ENCODE measurements at regions not wholly inside any gene's neighbourhood (a gene's known extent, or its start where the extent isn't known, plus 50 kb on each side); places are given as distances from the start of the nearest gene placed in this dataset.
A peak's percentile ranks its signal among the peaks of the same experiment; 100 is the strongest.

DNA sequence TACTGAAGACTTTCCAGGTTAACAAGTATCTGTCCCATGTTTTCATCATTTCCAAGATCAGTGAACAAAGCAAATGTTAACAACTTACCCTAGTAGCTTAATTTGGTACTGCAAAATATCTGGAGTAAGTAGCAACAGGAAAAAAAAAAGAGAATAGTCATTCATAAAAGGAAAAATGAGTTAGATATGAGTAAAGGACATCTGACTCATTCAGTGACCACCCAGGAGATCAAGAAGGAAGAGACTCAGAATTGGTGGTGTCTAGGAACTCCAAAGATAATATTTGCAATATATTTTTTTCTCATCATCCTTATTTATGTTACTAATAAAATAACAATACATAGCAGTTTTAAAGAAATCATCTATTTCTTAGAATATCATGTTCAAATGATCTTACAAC lies 253.8 kb upstream of the COL8A1 start:
- DNase-seq (ENCODE audit: extremely low read depth, low read depth) = no peak

DNA sequence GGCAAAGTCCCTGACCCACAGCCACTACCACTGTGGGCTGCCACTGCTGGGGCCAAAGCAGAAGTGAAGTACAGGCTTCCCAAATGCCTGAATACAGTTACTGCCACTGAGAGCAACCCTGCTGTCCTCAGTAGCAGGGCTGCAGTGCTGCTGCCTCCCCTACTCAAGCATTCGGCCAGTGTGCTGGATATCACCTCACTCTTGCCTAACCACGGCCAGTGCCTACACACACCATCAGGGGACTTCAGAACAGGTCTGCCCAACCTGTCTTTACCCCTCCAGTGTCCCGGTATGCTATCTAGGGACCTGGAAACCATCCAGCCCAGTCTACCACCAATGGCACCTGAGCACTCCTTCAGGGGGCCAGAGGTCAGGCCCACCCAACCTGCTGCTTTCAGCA lies 261.5 kb upstream of the COL8A1 start:
- no peak for DNase-seq (ENCODE audit: extremely low read depth, low read depth)

DNA sequence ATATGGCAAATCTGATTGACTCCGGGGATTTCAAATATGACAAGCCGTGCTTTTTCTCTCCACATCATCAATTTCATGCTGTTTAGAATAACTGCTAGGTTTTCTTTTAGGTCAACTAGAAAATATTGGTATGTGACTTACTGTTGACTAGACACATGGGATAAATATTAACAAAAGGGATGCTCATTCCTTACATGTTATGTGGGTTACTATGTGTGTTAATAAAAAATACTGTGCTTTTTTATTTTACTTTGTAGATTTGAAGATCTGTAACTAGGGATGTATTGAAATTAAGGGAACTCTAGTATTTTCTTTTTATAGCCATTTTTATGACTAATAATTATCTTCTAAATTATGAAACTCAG lies 264.6 kb upstream of the COL8A1 start:
- no peak for DNase-seq (ENCODE audit: extremely low read depth, low read depth)

DNA sequence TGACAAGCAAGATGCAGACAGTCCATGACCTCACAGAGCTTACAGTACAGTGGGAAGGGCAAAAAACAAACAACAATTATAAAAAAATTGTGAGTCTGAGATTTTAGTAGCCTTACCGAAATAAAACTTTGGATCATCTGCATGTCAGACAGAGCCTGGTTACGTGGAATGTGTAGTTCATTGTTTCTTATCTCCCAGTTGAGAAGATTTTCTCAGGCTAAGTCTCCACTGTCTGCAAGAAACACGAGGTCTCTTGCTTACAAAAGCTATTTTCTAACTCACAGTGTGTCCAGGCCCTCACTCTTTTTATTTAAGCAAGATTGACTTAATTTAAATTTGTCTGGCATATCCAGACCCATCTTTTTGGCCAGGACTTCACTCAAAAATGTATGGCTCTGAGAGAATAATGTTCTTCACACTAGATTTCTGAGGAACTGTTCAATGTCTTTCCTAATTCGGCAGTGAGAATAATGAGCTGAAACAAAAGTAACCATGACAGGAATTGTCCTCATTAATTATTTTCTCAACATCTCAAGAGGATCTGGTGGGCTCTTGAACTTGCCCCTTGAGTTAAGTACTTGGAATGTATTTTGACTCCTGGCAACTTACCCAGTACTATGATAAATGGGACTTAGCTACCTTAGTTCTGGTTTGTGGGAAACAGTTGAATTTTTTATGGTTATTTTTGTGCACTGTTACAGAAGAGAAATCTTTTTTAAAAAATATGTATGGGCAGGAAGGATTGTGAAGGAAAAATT lies 265.1 kb upstream of the COL8A1 start:
- no peak for DNase-seq (ENCODE audit: extremely low read depth, low read depth)

DNA sequence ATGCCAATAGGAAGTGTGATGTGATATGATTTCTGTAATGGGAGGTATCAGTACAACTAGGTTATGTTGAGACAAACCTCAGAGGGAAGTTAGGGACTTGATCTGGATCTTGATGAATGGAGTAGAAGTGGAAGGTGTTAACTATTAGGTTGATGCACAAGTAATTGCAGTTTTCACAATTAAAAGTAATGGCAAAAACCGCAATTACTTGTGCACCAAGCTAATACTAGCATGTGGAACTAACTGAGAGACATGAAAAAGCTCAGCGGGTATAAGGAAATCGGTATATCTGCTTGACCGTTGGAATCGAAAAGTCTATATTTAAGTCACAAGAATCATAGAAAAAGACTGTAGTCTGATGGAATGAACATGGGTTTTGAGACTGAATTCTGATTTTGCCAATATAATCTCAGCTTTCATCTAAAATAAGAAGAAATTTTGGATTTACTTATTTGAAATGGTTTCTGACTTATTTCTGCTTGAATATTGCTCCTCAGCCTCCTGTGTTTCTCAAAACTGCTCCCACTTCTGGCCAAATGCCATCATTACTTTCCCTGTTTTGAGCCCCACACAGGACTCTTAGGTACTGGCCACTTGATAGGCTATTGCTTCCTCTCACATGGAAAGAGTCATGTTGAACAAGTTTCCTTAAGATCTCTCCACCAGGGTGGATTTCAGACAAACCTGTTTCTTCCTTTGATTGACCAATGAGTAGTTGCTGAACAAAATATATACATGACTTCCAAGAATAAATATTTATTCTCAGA lies 271.5 kb upstream of the COL8A1 start:
- DNase-seq (ENCODE audit: extremely low read depth, low read depth) = peak; percentile 11

DNA sequence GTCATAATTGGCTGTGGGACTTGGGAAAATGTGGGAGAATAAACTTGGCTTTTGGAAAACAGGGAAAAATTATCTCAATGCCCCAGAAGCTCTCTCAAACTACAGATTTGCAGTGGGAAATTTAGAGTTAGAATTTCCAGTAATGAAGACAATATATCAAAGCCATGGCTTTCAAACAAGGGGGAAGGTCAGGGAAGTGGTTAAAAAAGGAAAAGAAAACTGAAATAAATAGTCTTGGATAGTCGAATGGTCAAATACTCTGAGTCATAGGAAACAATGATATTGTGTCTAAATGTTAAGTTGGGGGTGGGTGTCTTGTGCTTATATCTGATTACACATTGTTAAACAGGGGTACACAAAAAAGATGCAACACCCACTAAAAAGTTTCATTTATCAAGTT lies 272.4 kb upstream of the COL8A1 start:
- no peak for DNase-seq (ENCODE audit: extremely low read depth, low read depth)

DNA sequence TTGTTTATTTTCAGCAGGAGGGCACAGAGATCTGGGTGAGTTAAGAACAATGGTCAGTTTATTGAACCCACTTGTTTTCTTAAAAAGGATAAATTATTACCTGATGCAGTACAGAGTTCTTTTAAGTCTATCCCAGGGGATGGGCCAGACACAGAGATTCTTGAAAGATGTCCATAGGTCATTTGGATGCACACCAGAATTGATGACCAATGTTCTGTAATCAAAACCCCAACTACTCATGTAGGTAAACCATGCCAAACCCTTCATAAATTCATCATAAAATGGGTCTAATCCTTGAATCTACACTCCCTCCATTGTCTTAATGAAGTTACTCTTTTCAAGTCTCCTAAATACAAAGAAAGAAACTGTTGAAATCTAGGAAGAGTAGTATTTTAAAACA lies 273.0 kb upstream of the COL8A1 start:
- no peak for DNase-seq (ENCODE audit: extremely low read depth, low read depth)

DNA sequence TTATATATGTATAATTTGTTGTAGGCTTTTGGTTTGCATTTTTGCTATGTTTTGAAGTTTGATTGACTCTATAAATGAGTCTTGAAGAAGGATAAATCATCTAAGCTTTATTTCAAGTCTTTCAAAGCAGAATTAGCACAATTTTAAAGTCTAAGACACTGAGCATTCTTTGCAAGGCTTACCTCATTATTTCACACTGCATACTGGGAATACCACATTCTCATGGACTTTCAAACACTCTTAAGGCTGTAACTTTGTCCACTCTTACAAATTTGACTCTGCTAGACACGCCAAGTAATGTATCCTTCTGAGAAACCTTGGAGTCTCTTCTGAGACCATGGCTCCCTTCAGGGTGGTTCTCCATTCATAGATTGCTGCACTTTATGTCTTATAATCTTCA lies 281.3 kb upstream of the COL8A1 start:
- no peak for DNase-seq (ENCODE audit: extremely low read depth, low read depth)

DNA sequence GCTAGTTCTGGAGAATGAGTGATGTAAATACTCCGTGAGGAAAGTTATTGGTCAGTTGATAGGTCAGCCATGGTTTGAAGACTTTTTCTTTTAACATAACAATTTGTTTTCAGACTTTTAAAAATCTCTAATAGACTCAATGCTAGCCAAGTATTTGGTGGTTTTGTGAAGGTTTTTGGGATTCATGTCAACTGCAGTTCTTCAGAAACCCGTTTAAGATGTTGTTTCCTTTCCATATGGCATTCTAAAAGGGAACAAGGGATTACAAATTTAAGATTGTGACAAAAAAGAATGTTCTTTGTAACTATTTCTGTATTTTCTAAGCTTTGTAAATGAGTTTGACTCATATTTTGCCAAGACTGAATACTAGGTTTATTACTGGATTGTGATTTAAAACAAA lies 281.7 kb upstream of the COL8A1 start:
- no peak for DNase-seq (ENCODE audit: extremely low read depth, low read depth)

DNA sequence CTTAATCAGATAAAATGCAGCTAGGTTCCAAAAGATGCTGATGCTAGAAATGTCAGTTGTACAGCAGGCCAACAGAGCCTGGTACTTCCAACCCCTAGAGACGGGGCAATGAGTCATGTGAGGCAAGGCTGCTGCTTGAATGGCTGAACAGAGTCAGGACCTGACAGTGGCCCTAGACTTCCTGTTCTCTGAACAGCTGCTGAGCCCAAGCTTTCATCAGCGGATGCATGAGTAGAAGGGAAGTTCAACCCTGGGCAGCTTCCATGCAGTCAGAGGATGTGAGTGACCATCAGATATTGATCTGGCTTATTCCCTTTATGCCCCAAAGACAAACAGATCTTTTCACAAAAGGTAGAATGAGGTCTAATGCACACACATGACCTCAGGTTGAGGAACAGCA lies 282.9 kb upstream of the COL8A1 start:
- DNase-seq (ENCODE audit: extremely low read depth, low read depth) = no peak

DNA sequence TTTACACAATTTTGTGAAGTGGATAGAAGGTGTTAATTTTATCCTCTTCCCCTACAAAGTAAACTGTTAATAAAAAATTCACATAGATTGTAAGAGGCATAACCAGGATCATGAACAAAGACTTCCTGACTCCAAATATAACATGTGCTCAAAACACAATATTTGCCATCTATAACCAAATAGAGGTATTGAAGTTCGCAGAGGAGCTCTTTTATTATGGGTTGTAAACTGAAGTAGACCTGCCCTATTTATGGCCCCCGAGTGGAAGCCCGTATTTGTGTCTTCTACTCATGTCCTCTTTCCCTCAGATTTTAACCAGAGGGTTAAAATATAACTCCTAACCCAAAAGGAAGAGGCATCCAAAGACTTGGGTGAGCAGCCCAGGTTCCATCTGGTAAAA lies 285.6 kb upstream of the COL8A1 start:
- DNase-seq (ENCODE audit: extremely low read depth, low read depth) = no peak

DNA sequence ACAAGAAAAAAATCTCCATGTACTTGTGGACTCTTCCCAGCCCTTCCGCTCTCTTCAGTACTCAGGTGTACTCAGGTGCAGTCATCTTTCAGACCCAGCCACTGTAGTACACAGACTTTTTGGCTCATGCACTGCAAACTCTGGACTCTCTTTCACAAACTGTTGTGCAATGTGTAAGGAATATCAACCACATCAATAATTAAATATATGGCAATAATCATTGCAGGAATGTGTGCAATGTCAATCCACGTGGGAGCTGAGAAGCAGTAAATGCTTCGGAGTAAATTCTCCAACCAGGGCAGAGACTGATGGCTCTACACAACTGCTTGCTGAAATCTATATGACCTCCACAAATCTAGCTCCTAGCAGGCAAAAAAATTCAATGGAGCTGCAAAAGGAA lies 287.3 kb upstream of the COL8A1 start:
- DNase-seq (ENCODE audit: extremely low read depth, low read depth) = no peak

DNA sequence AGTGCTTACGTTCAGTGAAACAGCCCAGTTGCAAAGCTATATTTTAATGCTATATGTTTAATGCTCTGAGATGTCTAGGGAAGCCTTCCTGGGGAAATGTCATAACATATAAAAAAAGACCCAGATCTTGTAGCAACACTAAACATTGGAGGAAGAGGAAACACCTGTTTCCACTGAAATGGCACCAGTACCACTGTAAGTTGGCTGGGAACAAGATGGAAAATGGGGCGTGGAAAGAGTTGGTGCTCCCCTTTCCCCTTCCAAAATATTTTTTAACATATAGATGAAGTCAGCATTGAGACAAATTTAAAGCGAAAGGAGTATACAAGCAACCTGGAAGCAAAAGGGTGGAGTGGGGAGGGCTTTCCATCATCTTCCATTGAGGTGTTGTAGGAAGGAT lies 289.9 kb upstream of the COL8A1 start:
- no peak for DNase-seq (ENCODE audit: extremely low read depth, low read depth)

DNA sequence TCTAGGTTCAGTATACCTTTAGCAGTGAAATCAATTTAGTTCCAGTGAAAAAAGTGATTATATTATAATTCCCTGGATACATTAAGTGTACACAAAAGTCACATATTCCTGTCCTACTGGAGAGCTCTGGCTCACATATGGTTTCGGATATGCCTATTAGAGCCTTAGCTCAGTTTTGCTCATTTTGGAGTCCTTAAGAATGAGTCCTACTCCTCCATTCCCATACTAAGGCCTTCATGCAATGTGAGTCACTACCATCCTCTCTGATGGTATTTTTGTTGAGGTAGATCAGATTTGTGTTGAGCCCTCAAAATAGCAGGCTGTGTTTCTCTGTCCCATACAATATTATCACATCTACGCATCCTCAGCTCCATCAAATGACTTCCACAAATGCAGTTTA lies 294.2 kb upstream of the COL8A1 start:
- no peak for DNase-seq (ENCODE audit: extremely low read depth, low read depth)

DNA sequence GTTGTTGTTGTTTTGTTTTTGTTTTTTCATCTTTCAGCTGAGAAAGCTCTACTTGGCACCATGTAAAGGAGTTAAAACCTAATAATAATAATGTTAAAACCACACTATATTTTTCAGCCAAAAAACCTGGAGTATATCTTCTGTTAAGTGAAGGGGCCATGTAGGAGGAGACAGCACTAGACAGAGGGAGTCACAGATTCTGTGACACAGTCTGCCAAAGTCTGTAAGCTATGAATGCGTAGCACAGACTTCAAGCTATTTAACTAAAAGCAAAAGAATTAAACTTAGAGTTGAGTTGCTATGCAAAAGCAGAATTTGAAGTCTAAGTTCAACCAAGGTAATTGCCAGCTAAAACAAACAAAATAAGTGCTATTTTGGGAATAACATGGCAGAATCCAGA lies 296.0 kb upstream of the COL8A1 start:
- DNase-seq (ENCODE audit: extremely low read depth, low read depth) = no peak

DNA sequence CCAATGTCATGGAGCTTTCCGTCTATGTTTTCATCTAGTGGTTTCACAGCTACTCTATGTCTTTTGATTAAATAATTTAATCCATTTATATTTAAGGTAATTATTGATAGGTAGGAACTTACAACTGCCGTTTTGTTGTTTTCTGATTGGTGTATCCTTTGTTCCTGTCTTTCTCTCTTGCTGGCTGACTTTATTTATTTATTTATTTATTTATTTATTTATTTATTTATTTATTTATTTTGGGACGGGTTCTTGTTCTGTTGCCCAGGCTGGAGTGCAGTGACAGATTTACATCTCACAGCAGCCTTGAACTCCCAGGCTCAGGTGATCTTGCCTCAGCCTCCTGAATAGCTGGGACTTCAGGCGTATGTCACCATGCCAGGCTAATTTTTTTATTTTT lies 299.2 kb upstream of the COL8A1 start:
- no peak for DNase-seq (ENCODE audit: extremely low read depth, low read depth)

DNA sequence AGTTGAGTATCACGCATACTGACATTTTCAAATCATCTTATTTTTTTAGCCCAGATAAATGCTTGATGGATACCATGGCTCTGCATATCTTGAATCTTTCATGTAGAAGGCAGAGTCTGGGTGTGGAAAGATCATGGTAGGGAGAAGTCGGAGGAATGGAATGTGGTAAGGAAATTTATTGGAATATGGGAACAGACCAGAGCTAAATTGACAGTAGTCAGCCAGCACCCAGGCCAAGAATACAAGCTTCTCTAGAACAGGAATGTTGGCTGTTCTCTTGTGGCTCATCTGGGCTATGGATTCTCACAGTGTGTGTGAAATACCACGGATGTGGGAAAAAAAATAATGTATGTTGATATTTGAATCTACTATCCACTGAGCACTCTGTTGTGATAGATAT lies 305.7 kb upstream of the COL8A1 start:
- DNase-seq (ENCODE audit: extremely low read depth, low read depth) = peak; percentile 78

DNA sequence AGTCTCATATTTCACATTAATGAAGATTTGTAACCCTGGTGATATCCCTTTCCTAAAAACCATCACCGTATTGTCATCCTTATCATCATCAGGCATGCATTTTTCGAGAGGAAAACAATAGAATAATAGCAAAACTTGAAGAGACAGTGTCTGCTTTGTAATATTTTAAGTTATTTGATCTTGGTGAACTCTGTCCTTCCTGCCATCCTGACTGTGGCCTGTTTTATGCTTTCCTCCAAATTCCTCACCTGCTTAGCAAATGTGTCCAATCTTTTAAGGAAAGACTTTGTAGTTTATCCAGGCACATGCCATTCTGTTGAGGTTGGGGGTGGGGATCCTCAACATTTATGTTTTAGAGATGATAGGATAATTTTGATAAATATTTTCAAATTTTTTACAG lies 306.1 kb upstream of the COL8A1 start:
- DNase-seq (ENCODE audit: extremely low read depth, low read depth) = peak; percentile 68

DNA sequence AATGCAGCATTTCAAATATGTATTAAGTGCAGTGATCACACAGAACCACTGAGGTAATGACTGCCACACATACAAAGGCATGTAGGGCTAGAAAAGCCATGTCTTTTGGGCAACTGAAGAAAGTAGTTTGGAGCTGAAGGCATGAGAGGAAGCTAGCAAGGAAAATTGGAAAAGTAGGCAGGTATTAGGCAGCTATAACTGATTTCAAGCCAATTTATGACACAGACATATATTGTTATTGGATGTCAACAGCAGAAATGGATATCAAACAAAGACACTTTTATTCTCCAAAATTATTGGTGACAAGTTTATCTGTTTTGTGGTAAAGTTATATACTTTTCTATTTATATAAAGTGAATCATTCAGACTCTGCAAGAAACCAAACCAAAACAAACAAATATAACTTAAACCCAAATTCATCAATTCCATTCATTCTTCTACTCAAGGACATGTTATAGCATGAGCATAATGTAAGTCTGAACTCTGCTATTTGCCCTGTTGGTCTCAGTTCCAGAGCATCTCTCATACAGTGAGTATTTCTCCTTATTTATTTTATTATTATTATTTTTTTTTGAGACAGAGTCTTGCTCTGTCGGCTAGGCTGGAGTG lies 307.4 kb upstream of the COL8A1 start:
- no peak for DNase-seq (ENCODE audit: extremely low read depth, low read depth)

DNA sequence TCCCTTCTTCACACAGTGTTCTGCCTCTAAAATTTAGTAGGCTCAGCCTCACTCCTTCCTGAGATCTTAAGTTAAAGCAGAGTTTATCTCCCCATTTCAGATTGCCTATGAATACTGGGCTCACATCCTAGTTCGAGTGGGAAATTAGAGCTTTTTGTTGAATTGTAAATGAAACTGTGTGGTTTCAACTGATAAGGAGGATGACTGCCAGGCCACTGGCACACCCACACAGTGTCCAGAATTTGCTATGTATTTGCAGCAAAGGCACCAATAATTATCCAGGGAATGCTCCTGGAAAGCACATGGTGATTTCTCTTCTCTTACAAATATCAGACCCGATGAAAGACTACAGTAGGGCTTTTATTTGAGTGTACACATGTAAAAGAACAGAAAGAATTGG lies 308.1 kb upstream of the COL8A1 start:
- no peak for DNase-seq (ENCODE audit: extremely low read depth, low read depth)

DNA sequence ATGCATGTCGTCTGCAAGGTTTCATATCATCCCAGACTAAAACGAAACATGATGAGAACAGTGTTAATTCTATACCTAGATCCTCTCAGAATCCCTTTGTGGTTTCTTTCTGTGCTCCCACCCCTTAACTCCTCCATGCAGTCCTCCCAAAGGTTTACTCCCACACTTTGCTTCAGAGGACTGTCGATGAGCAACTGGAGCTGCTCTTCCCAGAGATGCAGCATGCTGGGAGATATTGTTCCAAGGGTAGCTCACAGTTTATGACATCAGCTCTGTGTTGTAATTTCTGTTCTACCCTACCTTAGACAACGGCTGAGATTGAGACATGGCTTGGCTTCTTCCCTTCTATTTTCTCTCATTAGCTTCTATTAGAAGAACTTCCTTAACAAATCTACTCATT lies 313.0 kb upstream of the COL8A1 start:
- DNase-seq (ENCODE audit: extremely low read depth, low read depth) = no peak

DNA sequence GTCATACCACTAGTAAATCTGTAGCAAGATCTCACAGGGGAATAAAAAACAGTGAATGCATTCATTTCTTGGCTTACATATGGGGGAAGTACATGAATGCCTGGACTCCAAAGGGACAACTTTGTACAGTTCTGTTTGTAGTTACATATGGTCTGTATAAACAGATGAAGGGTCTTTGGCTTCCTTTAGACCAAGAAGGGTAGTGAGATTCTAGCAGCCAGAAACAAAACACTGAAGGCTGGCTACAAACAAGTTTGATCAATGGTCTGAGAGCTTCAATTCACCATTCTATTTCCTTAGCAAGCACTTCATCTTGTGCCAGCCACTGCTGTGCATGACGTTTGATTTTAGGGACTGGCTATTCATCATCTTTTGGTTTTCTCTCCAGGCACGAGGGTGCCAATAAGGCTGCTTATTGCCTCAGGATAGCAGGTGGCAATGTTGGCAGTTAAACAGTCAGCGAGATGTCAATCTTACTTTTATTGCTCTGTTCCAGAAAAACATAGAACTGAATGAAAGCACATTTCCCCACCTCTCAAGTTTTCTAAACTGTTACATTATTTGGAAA lies 313.7 kb upstream of the COL8A1 start:
- no peak for DNase-seq (ENCODE audit: extremely low read depth, low read depth)
